ENCODE measurements at regions not wholly inside any gene's neighbourhood (a gene's known extent, or its start where the extent isn't known, plus 50 kb on each side); places are given as distances from the start of the nearest gene placed in this dataset.

DNA sequence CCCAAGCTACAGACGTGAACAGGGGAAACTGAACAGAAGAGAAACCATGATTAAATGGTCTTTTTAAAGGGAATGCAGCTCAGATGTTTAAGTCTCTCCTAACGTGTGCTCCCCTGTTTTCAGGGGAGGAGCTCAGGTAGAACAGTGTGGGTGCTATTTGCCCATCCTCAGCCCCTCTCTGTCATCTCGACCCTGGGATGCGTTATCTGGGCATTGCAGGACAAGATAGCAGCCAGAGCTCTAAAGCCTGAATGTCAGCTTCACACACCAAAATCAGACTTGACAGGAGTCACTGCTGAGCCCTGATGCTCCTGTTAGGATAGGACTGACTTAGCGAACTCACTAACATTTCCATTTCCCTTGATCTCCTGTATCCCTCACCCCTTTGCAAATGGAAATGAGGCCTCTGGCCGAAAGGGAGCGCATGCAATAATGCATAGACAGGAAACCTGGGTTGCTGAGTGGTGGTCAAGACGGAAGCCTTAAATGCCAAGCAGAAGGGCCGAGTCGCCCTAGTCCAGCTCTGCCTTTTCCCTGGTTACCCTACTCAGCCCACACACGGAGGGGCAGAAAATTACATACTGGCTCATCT lies 234.9 kb upstream of the TPM1 start:
- DNase-seq (ENCODE audit: low read depth): no peak

DNA sequence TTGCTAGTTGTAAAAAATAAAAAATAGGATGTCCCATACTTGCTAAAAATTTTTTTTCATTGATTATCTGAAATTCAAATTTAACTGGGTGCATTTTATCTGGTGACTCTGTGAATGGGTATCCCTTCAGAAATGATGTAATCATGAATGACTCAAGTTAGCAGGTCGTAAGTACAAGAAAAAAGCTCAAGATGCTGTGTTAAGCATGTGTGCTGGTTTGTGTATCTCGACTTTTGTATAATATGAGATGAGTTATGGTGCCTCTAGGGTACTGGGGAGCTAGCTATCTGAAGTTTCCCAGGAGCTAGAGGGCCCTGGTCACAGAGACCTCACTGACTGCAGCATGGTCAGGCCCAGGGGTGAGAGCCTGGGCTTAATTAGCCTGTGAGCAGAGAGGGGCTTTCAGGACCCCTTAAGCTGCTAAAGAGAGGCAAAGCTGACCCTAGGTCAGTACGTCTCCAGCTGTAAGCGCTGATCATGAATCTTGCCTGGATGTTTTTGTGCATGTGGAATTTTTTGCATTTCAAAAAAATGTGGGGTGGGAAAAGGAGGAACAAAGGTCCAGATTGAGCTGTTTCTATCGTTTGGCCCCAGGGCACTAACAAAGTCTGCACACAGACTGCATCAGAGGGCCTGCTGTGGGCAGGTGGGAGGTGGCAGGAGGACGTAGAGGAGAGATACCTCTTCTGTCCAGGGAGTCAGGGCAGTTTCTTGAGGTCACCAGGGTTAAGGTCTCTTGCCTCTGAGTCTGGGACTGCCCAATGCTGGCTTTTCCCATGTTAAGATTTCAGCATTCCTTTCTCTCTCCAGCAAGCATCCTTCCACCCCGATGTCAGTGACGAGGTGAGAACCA lies 233.2 kb upstream of the TPM1 start:
- no peak for DNase-seq (ENCODE audit: low read depth)

DNA sequence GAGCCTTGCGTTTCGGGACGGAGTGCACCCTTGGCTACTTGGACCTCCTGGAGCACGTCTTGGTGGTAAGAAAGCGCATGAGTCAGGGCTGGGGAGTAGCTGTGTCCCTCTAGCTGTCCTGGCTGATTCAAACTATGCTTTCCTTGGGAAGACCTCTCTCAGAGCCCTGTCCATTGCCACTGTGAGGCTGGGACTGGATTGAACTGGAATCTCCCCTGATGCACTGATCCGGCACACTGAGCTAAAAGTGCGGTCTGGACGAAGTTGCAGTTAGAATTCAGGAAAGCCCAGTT lies 232.6 kb upstream of the TPM1 start:
- no peak for DNase-seq (ENCODE audit: low read depth)

DNA sequence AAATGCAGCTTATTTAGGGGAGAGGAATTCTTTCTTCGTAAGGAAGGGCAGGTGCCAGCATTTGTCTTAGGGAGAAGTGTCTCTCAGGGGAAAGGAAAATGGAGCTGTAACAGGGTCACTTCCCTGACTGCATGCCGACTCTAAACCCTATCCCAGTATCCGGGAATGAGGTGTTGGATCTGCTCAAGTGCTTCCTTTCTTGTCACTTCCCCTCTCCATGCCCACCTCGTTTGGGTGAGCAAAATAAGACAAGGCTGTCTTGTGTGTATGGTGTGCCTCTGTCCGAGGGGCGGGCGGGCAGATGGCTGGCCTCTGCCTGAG lies 230.1 kb upstream of the TPM1 start:
- DNase-seq (ENCODE audit: low read depth): no peak

DNA sequence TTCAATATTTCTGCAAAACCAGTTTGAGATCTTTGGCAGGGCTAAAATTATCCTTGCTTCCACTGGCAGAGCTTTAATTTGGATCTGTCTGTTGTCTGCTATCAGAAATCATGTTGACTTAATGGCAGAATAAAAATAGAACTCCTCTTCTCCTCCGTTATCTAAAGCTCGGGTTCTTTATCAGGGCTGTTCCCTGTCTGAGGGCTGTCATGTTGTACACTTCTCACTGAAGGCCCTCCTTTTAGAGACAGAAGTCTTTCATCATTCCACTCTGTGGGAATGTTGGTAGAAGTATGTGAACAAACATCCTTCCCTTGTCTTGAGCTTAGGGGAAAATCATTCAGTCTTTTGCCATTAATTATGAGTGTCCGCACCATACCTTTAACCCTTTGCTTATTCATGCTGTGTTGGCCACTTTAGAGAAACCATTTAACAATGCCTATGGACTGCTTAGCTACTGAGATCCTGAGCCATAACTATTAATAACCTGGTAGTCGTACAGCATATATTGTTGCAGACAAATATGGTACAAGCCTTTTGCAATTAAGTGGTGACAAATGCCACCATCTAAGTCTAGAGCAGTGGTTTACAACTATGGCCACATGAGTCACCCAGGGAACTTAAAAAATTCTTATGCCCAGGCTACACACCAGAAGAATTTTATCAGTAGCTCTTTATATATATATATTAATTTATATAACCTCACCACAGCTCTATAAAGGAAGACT lies 226.0 kb upstream of the TPM1 start:
- DNase-seq (ENCODE audit: low read depth): no peak

DNA sequence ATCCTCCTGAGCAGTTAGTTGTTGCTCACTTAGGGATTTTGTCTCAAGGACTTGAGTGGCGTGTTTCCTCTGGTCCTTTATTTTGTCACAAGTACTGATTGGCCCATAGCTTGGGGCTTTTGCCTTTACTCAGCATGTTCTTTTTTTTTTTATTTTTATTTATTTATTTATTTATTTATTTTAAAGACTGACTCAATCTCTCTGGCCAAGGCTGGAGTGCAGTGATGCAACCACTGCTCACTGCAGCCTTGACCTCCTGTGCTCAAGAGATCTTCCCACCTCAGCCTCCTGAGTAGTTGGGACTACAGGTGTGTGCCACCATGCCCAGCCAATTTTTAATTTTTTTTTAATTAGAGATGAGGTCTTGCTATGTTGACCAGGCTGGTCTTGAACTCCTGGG lies 223.9 kb upstream of the TPM1 start:
- no peak for DNase-seq (ENCODE audit: low read depth)

DNA sequence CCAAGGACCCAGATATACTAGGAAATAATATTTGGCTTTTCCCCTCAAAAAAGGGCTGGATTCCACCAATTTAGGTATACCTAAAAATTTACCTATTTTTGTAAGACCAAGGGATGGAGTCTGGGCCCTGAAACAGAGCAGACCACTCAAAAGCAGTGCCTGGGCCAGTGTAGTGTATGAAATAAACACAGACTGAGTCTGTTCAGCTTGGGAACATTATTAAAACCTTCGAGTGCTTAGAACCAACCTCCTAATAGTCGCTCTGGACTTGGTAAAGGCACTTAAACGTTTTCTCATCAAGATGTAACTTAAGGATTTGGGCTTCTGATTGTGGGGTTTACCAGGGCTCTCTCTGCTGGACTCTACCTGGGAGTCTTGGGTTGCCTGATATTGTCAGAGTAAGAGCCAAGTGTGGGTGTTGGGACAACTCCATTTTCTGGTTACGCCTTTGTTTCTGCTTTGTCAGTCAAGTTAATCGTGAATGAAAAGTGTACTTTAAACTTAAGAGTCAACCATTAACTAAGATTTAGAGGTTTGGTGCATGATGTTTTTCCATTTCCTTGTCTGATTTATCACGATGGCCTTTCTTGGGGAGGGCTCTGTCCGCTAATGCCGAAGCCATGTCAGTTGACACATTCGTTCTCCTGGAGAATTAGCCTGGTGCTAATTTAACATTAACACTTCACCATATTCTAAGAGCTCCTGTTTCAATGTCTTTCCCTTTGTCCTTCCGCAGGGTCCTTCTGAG lies 221.0 kb upstream of the TPM1 start:
- no peak for DNase-seq (ENCODE audit: low read depth)

DNA sequence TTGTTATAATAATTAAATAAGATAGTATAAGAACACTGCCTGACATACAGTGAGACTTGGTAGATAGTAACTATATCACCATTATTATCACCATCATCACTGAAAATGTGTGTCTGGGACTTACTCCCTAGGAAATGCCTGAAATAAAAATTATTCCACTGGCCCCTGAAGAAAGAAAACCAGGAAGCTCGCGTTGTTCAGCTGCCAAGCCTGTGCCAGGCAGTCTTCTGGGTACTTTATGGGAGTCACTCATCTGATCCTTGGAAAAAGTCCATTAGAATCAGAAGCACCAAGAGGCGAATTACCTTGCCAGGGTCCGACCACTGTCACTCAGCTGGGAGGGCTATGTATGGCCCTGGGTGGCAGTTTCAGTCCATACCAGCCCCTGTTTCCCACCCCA lies 220.3 kb upstream of the TPM1 start:
- DNase-seq (ENCODE audit: low read depth): no peak

DNA sequence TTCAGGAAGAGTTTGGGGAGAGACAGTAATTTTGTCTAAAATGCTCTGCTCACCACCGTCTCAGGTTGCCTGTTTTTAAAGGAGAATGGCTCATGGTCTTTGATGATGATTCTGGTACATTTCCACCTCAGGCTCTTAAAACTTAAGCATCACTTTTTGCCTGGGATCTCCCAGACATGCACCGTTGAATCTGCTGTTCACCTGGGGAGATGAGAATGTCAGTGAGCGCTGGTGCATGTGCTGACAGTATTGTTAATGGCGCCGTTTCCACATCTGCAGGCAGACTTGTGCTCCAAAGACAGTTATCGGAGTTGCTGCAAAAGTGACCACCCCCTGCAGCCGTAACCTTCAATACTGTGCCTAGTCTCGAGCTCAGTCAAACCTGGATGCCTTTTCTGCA lies 219.0 kb upstream of the TPM1 start:
- DNase-seq (ENCODE audit: low read depth): no peak

DNA sequence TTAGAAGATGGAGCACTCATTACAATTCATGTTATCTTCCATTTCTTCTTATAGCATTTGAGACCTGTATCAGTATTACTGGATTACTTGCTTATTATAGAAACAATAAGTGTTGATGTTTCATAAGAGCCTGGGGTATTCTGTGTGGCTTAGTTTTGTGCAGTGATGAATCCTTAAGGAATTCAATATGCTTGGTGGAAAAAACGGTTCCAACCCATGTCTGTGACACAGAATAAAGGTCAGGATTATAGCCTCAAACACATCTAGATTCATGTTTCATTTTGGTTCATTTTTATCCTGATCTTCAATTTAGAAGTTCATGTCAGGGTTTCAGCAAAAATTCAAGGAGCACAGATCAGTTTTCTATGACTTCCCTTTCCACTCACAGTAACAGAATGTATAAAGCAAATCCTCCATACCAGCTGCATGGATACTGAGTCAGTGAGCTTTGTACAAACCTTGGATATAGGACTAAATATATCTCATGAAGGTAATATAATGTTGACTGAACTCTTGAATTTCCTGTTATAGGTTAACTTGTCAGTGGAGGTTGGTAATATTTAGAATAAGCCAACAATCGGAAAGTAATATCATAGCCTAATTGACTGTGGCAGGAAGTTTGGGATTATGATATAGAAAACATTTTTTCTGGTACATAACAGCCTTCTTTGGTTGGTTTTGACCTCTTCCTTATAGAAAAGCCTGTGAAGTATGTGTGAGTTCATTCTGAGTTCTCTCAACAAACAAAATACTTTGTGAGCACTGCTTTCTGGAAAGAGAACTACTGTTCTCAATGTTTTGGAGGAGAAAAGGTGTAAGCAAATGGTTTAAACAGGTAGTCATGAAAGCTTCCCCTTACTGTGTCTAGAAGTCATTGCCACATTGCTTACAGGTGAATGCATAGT lies 218.2 kb upstream of the TPM1 start:
- no peak for DNase-seq (ENCODE audit: low read depth)

DNA sequence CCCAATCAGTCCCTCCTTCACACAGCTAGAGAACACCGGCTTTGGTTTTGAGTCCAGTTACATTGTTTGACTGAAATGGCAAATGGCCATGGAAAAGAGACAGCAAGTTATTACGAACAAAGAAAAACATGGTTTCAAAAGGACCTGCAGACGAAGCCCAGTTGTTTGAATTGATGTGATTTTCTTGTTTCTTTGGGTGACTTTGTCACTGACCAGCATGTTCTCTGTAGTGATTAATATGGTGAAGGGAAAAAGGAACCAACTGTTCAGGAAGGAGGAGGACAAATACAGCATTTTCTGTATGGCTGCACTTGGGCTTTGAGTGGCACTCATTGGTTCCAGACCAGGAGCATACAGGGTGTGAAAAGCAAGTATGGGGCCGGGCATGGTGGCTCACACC lies 217.4 kb upstream of the TPM1 start:
- DNase-seq (ENCODE audit: low read depth): no peak

DNA sequence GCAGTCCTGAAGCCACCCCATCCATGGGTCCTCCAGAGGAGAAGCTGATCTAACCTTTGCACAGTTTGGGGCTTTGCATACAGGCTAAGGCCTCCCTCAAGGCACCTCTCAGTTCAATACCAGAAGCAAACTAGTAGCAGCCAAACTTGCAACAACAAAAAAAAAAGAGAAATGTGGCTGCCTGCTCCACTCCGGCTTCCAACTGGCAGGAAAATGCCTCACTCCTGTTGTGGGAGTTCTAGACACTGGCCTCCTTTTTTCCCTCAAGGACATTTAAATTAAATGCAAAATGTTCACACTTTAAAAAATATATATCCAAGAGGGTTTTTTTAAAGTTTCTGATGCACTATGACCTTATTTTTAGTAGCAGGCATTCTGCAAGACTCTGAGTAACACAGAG lies 216.0 kb upstream of the TPM1 start:
- no peak for DNase-seq (ENCODE audit: low read depth)

DNA sequence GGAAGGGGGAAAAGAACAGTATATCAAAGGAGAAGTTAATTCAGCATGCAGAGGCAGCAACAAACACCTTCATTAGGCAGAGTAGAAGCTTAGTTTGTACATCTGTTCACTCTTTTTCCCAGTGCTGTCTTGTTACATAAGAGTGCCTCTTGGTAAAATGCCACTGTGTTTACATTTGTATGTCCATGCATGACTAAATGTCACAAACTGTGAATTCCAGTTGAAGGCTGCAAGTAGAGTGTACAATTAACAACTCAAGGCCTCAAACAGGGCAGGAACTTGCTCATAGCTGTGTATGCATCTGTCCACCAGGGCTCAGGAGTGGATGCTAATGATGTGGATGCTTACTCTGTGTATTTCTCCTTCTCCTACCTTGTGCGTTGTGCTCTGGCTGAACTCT lies 214.2 kb upstream of the TPM1 start:
- DNase-seq (ENCODE audit: low read depth): no peak

DNA sequence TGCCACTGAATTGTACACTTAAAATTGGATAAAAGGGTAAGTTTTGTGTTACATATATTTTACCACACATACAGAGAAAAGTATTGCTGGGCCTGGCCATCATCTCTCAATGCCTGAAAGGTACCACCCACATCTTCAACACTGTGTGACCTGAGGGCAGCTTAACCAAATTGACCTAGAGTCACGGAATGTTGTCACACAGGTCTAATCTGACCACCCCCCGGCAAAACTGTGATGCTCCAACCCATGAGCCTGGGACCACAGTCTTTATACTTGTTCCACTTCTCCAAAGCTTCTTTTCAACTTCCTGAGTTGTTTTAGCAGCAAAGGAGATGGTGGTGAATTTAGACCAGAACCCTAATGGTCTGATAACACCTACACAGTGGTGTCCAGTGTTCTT lies 210.3 kb upstream of the TPM1 start:
- DNase-seq (ENCODE audit: low read depth): no peak

DNA sequence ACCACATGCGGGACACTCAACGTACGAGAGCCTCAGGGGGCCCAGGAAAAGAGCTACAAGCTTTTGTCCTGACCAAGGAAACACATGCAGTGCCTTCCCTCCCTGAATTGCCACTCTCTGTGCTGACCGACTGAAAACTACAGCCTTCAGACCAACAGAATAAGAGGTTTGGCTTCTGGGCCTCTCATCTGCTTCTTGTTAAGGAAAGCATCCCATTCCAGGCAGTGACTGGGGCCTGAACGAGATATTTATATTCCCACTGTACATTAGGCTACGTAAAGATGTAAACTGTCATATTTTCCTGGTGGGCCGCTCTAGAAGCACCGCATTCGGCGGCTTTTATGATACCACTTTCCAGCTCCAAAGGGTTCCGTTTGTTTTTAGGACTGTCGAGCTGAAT lies 208.9 kb upstream of the TPM1 start:
- DNase-seq (ENCODE audit: low read depth): no peak

DNA sequence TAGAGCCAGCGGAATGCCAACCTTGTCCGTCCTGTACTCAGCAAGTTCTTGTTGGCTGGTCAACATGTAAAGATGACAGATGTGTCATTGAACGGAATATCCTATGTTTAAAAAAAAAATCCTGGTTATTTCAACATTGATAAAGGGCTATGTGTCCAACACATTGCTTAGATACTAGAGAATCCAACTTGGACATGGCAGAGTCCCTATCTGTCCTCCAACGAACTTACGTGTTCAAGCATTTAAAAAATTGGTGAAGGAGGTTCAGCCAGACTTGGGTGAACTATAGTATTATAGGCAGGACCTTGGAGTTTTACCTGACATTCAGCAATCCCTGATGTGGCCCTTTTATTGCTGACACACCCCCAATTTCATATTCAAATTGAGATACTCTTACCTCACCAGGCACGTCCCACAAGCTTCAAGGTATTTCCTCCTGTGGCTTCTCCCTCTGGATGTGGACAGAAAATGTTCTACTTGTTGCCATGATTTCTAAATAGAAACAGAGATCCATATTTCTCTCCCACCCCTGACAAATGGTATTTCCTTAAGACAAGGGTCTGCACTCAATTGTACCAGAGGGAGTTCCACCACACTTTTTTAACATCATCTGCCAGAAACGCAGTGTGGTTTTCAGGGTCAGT lies 207.7 kb upstream of the TPM1 start:
- no peak for DNase-seq (ENCODE audit: low read depth)

DNA sequence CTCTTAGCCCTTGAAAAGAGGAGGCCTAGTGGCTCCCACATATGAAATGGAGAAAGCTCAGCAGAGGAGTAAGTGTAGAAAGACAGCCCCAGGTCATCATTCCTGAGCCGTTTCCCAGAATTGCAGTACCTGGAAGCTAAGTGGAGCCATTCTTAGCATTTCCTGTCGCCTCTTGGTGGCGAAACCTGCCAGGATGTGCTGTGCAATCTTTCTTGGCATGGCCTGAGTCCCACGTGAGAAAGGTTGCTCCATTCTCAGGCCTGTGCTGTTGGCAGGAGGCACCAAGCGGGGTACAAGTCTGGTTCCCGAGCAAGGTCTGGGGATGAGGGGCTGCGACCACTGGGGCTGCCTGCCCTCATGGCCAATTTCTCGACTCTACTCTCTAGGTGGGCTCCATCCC lies 207.2 kb upstream of the TPM1 start:
- no peak for DNase-seq (ENCODE audit: low read depth)

DNA sequence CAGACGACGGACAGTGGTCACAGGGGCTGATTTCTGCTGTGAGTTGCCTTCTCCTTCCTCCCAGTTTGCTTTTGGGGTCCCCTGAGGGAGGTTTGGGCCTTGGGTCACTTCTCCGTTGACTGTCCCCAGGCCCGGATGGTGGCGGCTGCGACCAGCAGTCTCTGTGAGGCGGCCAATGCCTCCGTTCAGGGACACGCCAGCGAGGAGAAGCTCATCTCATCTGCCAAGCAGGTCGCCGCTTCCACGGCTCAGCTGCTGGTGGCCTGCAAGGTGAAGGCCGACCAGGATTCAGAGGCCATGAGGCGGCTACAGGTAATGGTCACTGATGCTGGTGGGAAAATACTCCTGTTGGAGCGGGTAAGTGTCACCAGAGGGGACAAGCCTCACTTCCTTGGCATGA lies 206.8 kb upstream of the TPM1 start:
- no peak for DNase-seq (ENCODE audit: low read depth)

DNA sequence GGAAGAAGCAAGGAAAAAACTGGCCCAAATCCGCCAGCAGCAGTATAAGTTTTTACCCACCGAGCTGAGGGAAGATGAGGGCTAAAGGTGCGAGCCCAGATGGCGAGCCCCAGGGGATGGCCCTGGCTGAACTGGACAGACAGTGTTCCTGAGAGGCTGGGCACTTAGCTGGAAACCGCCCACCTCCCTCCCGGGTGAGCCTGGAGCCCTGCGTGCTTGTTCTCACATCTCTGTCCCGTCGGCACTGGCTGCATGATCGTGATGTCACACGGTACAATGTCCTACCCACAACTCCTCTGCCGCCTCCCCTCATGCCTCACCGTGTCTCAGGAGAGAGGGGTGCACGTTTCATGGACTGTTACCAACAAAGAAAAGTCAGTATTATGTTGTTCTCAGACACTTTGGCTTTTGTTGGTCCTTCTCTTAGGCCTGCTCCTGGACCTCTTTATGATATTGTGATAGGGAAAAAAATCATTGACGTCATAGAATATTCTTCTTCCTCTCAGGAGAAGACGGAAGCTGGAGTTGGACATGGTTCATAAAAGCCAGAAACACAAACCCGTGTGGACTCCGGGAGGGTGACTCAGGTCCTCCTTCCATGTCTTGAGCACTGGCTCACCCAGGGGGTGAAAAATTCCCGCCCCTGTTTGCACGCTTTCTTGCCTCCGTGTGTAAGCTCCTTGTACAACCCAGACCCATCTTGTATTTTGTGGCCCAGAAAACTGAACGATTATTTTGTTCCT lies 201.8 kb upstream of the TPM1 start:
- no peak for DNase-seq (ENCODE audit: low read depth)

DNA sequence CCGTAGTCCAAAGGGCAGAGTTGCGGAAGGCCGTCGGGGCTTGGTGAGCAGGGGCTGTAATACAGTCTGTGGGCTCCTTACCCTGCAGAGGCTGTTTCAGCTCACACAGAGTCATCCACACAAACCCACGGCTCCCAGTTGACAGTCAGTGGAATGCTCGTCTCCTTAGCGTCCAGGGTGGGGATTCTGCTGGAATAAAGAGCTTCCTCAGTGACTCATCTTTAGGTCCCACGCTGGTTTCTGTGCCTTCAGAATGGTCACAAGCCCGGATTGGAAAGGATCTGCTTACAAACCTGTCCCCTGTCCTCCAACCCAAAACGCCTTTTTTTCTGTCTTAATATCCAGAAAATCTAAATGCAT lies 201.3 kb upstream of the TPM1 start:
- DNase-seq (ENCODE audit: low read depth): no peak

All from activated gamma-delta T cell treated with anti-CD3 and anti-CD28 coated beads, Interleukin-2, amount 50 U/mL, for 16 hours (primary cell).